ENCODE measurements at regions not wholly inside any gene's neighbourhood (a gene's known extent, or its start where the extent isn't known, plus 50 kb on each side); places are given as distances from the start of the nearest gene placed in this dataset.

GRCh38 chr2:128691526-128691925 is 372.9 kb upstream of the HS6ST1 start:
- no peak for TF ChIP-seq CTCF (IDR thresholded peaks at IDR 0.05; ENCODE audit: low read depth, low read length, poor library complexity, severe bottlenecking)
- TF ChIP-seq EZH2phosphoT487 (IDR thresholded peaks at IDR 0.05; ENCODE audit: borderline replicate concordance, low read length) = no peak

Measured in DOHH2 (cell line).